ENCODE measurements at regions not wholly inside any gene's neighbourhood (a gene's known extent, or its start where the extent isn't known, plus 50 kb on each side); places are given as distances from the start of the nearest gene placed in this dataset.

GRCh38 chr7:68640103-68640502 is 958.2 kb upstream of the AUTS2 start:
- Histone ChIP-seq H3K4me3 (no peak overlapping the region), H3K79me2 (replicated peaks; ENCODE audit: insufficient read depth) (no peaks in the 10 kb centered on the region), H3K4me1 (ENCODE audit: insufficient read depth) (no peaks in the 10 kb centered on the region), H3F3A (replicated peaks; ENCODE audit: low read depth) (no peaks in the 10 kb centered on the region), H3K27me3 (ENCODE audit: insufficient read depth) (no peaks in the 10 kb centered on the region), H3K4me2 (no peak overlapping the region), H3K9me2 (ENCODE audit: insufficient read depth) (no peaks in the 10 kb centered on the region), H3K36me3 (ENCODE audit: insufficient read depth) (no peaks in the 10 kb centered on the region; the same call in 1 of the 2 replicates), H3K27ac (ENCODE audit: low read depth) (no peak overlapping the region), H4K20me1 (replicated peaks; ENCODE audit: insufficient read depth) (no peaks in the 10 kb centered on the region), H2AFZ (no peak overlapping the region)
- peaks cover 9% of the 10 kb centered on the region for H3K27me3 Mint-ChIP-seq (ENCODE audit: insufficient read depth, low read depth, poor library complexity)
- DNase-seq (ENCODE audit: low spot score) (no peak), ATAC-seq (no peak)
- H3K9me3 Mint-ChIP-seq, result peaks cover 81% of the 10 kb centered on the region
- no peak for TF ChIP-seq ZNF114 (CRISPR knock-in tag; IDR thresholded peaks at IDR 0.05)
- no peak for TF ChIP-seq CREB1 (CRISPR knock-in tag; IDR thresholded peaks at IDR 0.05; ENCODE audit: low read depth)
- no peak for TF ChIP-seq CTCF (conservative IDR thresholded peaks at IDR 0.05; ENCODE audit: low read depth in 2 of 2)
- no peak for TF ChIP-seq JUNB (IDR thresholded peaks at IDR 0.05; ENCODE audit: unreplicated experiment)
- TF ChIP-seq EZH2 (IDR thresholded peaks at IDR 0.05; ENCODE audit: low read depth, unreplicated experiment), result no peak
- TF ChIP-seq ZNF331 (CRISPR knock-in tag; IDR thresholded peaks at IDR 0.05; ENCODE audit: low read depth), result no peak
- TF ChIP-seq EZH2phosphoT487 (IDR thresholded peaks at IDR 0.05; ENCODE audit: unreplicated experiment), result no peak
- no peak for TF ChIP-seq POLR2AphosphoS5 (IDR thresholded peaks at IDR 0.05; ENCODE audit: low read depth)
- TF ChIP-seq STAT1 (IDR thresholded peaks at IDR 0.05; ENCODE audit: unreplicated experiment), result no peak
- no peak for TF ChIP-seq ZNF462 (CRISPR knock-in tag; IDR thresholded peaks at IDR 0.05)
- no peak for TF ChIP-seq REST (IDR thresholded peaks at IDR 0.05; ENCODE audit: unreplicated experiment)
- TF ChIP-seq ETS1 (IDR thresholded peaks at IDR 0.05), result no peak
- TF ChIP-seq NANOG (IDR thresholded peaks at IDR 0.05; ENCODE audit: borderline replicate concordance), result no peak
- no peak overlapping the region for H3K4me3 Mint-ChIP-seq
- peaks cover 23% of the 10 kb centered on the region for H3K36me3 Mint-ChIP-seq (ENCODE audit: low read depth)
- H3K4me1 Mint-ChIP-seq, result no peaks in the 10 kb centered on the region
- H3K27ac Mint-ChIP-seq, result no peak overlapping the region
